ENCODE measurements at regions not wholly inside any gene's neighbourhood (a gene's known extent, or its start where the extent isn't known, plus 50 kb on each side); places are given as distances from the start of the nearest gene placed in this dataset.

DNA sequence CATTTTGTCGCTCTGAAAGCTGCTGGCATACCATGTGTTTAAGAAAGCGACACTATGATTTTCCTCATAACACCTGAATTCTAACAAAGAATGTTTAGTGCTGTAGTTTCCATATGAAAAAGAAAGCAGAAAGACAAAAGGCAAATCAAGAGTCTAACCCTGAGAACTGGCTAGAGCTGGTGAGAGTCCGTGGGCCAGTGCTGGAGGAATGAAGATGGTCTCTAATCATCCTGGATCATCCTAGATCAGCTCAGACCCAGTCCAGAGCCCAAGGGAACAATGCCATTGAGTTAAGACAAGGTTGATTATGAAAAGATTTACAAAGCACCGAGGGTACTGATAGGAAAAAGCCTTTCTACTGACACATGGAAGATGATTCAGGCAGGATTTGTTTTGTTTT, 73.0 kb upstream of the MYLIP start:
- POLR2A ChIA-PET (ENCODE audit: unreplicated experiment): interaction anchor here (0.6 kb wide), 1 partner anchor 263 kb away, joined by 3 read pairs; no protein-coding TSS in a partner anchor
- CTCF ChIA-PET: no interaction called here
- no peaks in the 10 kb centered on the region for H3K4me1 ChIP-seq (ENCODE audit: insufficient read depth, low read length)
- intact Hi-C loops (cut with micrococcal nuclease): no loop called here
- BruUV-seq (replicated peaks): no TSS peak
- 0 out of 2 replicates have a peak overlapping the region, but pooled peaks have one; percentile 1 for H3K4me2 ChIP-seq (ENCODE audit: low read length)
- no peak overlapping the region for H3K27ac ChIP-seq (ENCODE audit: low read length)
- H3K9ac ChIP-seq (ENCODE audit: low read length): no peak overlapping the region
- H3K79me2 ChIP-seq (ENCODE audit: low read length): no peaks in the 10 kb centered on the region
- no peaks in the 10 kb centered on the region for H4K20me1 ChIP-seq (ENCODE audit: low read length)
- no peak for DNase-seq
- no peak overlapping the region for H3K4me3 ChIP-seq (ENCODE audit: low read length)
- H3K9me3 ChIP-seq (ENCODE audit: low read length): no peaks in the 10 kb centered on the region
- no peak for ATAC-seq
- TF ChIP-seq EZH2phosphoT487 (IDR thresholded peaks at IDR 0.05; ENCODE audit: borderline replicate concordance, low read length) (no peak), EZH2 (IDR thresholded peaks at IDR 0.05; ENCODE audit: low read length, unreplicated experiment) (no peak)
- TF ChIP-seq, protein P1, sequence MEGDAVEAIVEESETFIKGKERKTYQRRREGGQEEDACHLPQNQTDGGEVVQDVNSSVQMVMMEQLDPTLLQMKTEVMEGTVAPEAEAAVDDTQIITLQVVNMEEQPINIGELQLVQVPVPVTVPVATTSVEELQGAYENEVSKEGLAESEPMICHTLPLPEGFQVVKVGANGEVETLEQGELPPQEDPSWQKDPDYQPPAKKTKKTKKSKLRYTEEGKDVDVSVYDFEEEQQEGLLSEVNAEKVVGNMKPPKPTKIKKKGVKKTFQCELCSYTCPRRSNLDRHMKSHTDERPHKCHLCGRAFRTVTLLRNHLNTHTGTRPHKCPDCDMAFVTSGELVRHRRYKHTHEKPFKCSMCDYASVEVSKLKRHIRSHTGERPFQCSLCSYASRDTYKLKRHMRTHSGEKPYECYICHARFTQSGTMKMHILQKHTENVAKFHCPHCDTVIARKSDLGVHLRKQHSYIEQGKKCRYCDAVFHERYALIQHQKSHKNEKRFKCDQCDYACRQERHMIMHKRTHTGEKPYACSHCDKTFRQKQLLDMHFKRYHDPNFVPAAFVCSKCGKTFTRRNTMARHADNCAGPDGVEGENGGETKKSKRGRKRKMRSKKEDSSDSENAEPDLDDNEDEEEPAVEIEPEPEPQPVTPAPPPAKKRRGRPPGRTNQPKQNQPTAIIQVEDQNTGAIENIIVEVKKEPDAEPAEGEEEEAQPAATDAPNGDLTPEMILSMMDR (conservative IDR thresholded peaks at IDR 0.05; ENCODE audit: low read depth, low read length): no peak
- H2AFZ ChIP-seq (ENCODE audit: low read length): no peak overlapping the region
- no peaks in the 10 kb centered on the region for H3F3A ChIP-seq (ENCODE audit: low read length, unreplicated experiment)
- H3K27me3 ChIP-seq (ENCODE audit: low read length): peaks cover 18% of the 10 kb centered on the region; the same call in 1 of the 2 replicates
- H3K9me2 ChIP-seq (replicated peaks; ENCODE audit: low read length): no peaks in the 10 kb centered on the region
- no peaks in the 10 kb centered on the region for H3K36me3 ChIP-seq (ENCODE audit: low read depth, low read length)

DNA sequence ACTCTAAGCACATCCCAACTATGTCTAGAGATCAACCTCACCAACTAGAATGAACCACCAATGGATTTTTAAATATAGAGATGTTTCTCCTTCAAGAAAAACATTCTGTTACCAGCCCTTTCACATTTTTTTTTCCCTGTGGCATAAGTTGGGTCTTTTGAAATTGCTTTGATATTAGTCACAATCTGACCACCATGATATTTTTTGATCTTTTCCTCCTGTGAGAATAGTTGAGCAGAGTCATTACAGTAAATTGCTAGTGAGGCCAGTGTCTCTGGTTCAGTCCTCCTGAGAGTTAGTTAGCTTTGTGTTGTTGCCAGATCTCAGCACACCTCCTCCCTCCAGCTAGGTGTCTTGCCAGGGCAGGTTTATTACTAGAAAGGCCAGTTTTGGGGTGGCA, 79.7 kb upstream of the MYLIP start:
- Histone ChIP-seq H3F3A (ENCODE audit: low read length, unreplicated experiment) (no peaks in the 10 kb centered on the region), H3K4me1 (ENCODE audit: insufficient read depth, low read length) (no peaks in the 10 kb centered on the region), H3K36me3 (ENCODE audit: low read depth, low read length) (no peaks in the 10 kb centered on the region), H3K4me3 (ENCODE audit: low read length) (no peak overlapping the region), H3K9me2 (replicated peaks; ENCODE audit: low read length) (no peaks in the 10 kb centered on the region), H3K9ac (ENCODE audit: low read length) (no peak overlapping the region), H3K27ac (ENCODE audit: low read length) (no peak overlapping the region), H3K27me3 (ENCODE audit: low read length) (peaks cover 32% of the 10 kb centered on the region; the same call in 1 of the 2 replicates), H3K79me2 (ENCODE audit: low read length) (no peaks in the 10 kb centered on the region), H2AFZ (ENCODE audit: low read length) (no peak overlapping the region), H4K20me1 (ENCODE audit: low read length) (no peaks in the 10 kb centered on the region), H3K9me3 (ENCODE audit: low read length) (no peaks in the 10 kb centered on the region), H3K4me2 (ENCODE audit: low read length) (no peak overlapping the region)
- ChIA-PET CTCF (no interaction called here), POLR2A (ENCODE audit: unreplicated experiment) (no interaction called here)
- no peak for DNase-seq
- TF ChIP-seq EZH2phosphoT487 (IDR thresholded peaks at IDR 0.05; ENCODE audit: borderline replicate concordance, low read length) (no peak), EZH2 (IDR thresholded peaks at IDR 0.05; ENCODE audit: low read length, unreplicated experiment) (no peak)
- TF ChIP-seq, protein P1 (conservative IDR thresholded peaks at IDR 0.05; ENCODE audit: low read depth, low read length): no peak
- ATAC-seq: no peak
- intact Hi-C loops (cut with micrococcal nuclease): no loop called here
- BruUV-seq (replicated peaks): no TSS peak

DNA sequence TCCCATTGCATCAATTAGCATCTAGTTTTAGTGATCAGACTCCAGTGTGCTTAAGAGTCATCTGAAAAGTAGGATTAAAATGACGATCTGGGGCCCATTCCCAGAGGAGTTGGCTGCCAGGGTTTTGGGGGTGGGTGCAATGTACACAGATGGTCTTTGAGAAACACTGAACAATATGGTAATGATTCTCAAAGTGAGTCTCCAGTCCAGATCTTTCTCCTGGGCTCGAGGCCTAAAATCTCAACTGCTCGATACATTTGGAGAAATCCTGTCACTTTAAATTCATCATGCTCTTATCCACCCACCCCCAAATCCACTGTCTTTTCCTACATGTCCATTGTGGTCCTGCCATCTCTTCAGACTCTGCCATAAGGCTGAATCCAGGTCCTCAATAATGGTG, 80.7 kb upstream of the MYLIP start:
- no peak overlapping the region for H3K4me2 ChIP-seq (ENCODE audit: low read length)
- H3K27ac ChIP-seq (ENCODE audit: low read length): no peak overlapping the region
- no peak for ATAC-seq
- H3K79me2 ChIP-seq (ENCODE audit: low read length): no peaks in the 10 kb centered on the region
- ChIA-PET POLR2A (ENCODE audit: unreplicated experiment) (no interaction called here), CTCF (no interaction called here)
- H2AFZ ChIP-seq (ENCODE audit: low read length): no peak overlapping the region
- no peaks in the 10 kb centered on the region for H3F3A ChIP-seq (ENCODE audit: low read length, unreplicated experiment)
- DNase-seq: no peak
- H3K9ac ChIP-seq (ENCODE audit: low read length): no peak overlapping the region
- TF ChIP-seq EZH2phosphoT487 (IDR thresholded peaks at IDR 0.05; ENCODE audit: borderline replicate concordance, low read length) (no peak), EZH2 (IDR thresholded peaks at IDR 0.05; ENCODE audit: low read length, unreplicated experiment) (no peak)
- peaks cover 30% of the 10 kb centered on the region for H3K27me3 ChIP-seq (ENCODE audit: low read length)
- H3K4me1 ChIP-seq (ENCODE audit: insufficient read depth, low read length): no peaks in the 10 kb centered on the region
- no peaks in the 10 kb centered on the region for H3K9me3 ChIP-seq (ENCODE audit: low read length)
- intact Hi-C loops (cut with micrococcal nuclease): no loop called here
- no peaks in the 10 kb centered on the region for H4K20me1 ChIP-seq (ENCODE audit: low read length)
- H3K9me2 ChIP-seq (replicated peaks; ENCODE audit: low read length): no peaks in the 10 kb centered on the region
- H3K4me3 ChIP-seq (ENCODE audit: low read length): no peak overlapping the region
- BruUV-seq (replicated peaks): no TSS peak
- no peaks in the 10 kb centered on the region for H3K36me3 ChIP-seq (ENCODE audit: low read depth, low read length)
